IMR-90 (cell line): ENCODE measurements at regions not wholly inside any gene's neighbourhood (a gene's known extent, or its start where the extent isn't known, plus 50 kb on each side); places are given as distances from the start of the nearest gene placed in this dataset.

ENCODE experiments used
- ATAC-seq: fragments of 200-7000 bp; cut with Tn5 transposase; 2 replicates; pipeline ENCODE4 v1.9.1; 2020; ENCODE audit warnings: low read depth, mild to moderate bottlenecking, moderate library complexity
- BruUV-seq: library from RNA; stranded (reverse); fragments of 400-500 nt; replicated peaks from 2 replicates; lab custom pipeline; 2021; lab: Mats Ljungman, UMichigan
- CTCF ChIA-PET: fragments of 300-600 bp; formaldehyde crosslinking; extraction: SDS; loops from one replicate; lab custom pipeline; 2021; ENCODE audit warnings: antibody characterized with exemption; lab: Yijun Ruan, JAX
- POLR2A ChIA-PET: fragments of 300-600 bp; sonication (Branson Sonifier 250); formaldehyde crosslinking; loops from one replicate; lab custom pipeline; 2022; ENCODE audit warnings: antibody characterized with exemption; ENCODE audit not compliant: unreplicated experiment; lab: Charles Lee
- DNase-seq: peaks from one replicate; pipeline ENCODE4 v3.0.0; 2013
- H2AFZ ChIP-seq: replicated peaks from 2 replicates; pipeline ENCODE3; 2013; ENCODE audit warnings: low read length, mild to moderate bottlenecking; ENCODE audit not compliant: poor library complexity
- H2AK5ac ChIP-seq: 2 replicates; pipeline ENCODE4 v1.6.1; 2013; ENCODE audit warnings: low read depth, low read length, inconsistent platforms
- H2AK9ac ChIP-seq: replicated peaks from 2 replicates; pipeline ENCODE3; 2013; ENCODE audit warnings: mild to moderate bottlenecking, low read depth, low read length, moderate library complexity; ENCODE audit not compliant: poor library complexity
- H2BK120ac ChIP-seq: 2 replicates; pipeline ENCODE4 v1.6.1; 2013; ENCODE audit warnings: low read depth, low read length, inconsistent platforms
- H2BK15ac ChIP-seq: 3 replicates; pipeline ENCODE4 v1.6.1; 2013; ENCODE audit warnings: low read depth, low read length, inconsistent platforms
- H2BK20ac ChIP-seq: 2 replicates; pipeline ENCODE4 v1.6.1; 2013; ENCODE audit warnings: low read depth, mild to moderate bottlenecking, inconsistent platforms, low read length, moderate library complexity
- H2BK5ac ChIP-seq: 2 replicates; pipeline ENCODE4 v1.6.1; 2013; ENCODE audit warnings: mild to moderate bottlenecking, low read depth, low read length, inconsistent platforms; ENCODE audit not compliant: poor library complexity, severe bottlenecking
- H3K14ac ChIP-seq: replicated peaks from 2 replicates; pipeline ENCODE4 v1.6.1; 2013; ENCODE audit warnings: low read depth, low read length, inconsistent platforms
- H3K18ac ChIP-seq: 2 replicates; pipeline ENCODE4 v1.6.1; 2013; ENCODE audit warnings: low read depth, low read length, control low read depth
- H3K23ac ChIP-seq: 2 replicates; pipeline ENCODE4 v1.6.1; 2013; ENCODE audit warnings: low read depth, low read length, inconsistent platforms
- H3K27ac ChIP-seq: 2 replicates; pipeline ENCODE4 v1.5.1; 2013; ENCODE audit warnings: mild to moderate bottlenecking, control low read depth, low read length; ENCODE audit not compliant: insufficient read depth
- H3K27me3 ChIP-seq: 2 replicates; pipeline ENCODE4 v1.6.1; 2013; ENCODE audit warnings: low read length; ENCODE audit not compliant: control insufficient read depth, insufficient read depth
- H3K36me3 ChIP-seq: 2 replicates; pipeline ENCODE4 v1.6.1; 2013; ENCODE audit warnings: low read length, mixed read lengths; ENCODE audit not compliant: control insufficient read depth, insufficient read depth
- H3K4ac ChIP-seq: 2 replicates; pipeline ENCODE4 v1.6.1; 2013; ENCODE audit warnings: low read depth, low read length, inconsistent platforms
- H3K4me1 ChIP-seq: 2 replicates; pipeline ENCODE4 v1.6.1; 2013; ENCODE audit warnings: low read length, mixed read lengths; ENCODE audit not compliant: control insufficient read depth, insufficient read depth
- H3K4me2 ChIP-seq: 2 replicates; pipeline ENCODE4 v1.6.1; 2013; ENCODE audit warnings: low read depth, mild to moderate bottlenecking, control low read depth, low read length, moderate library complexity
- H3K4me3 ChIP-seq: 2 replicates; pipeline ENCODE4 v1.5.1; 2013; ENCODE audit warnings: low read depth, mild to moderate bottlenecking, control low read depth, low read length, moderate library complexity; ENCODE audit not compliant: insufficient read depth
- H3K56ac ChIP-seq: 2 replicates; pipeline ENCODE4 v1.6.1; 2013; ENCODE audit warnings: low read length, inconsistent platforms; ENCODE audit not compliant: insufficient read depth; ENCODE audit errors: extremely low read depth
- H3K79me1 ChIP-seq, 2 experiments: 2 replicates each; pipeline ENCODE4 v1.6.1; 2013; ENCODE audit warnings: low read length in 2 of 2, inconsistent platforms in 1 of 2, low read depth in 1 of 2
- H3K9ac ChIP-seq: 2 replicates; pipeline ENCODE4 v1.6.1; 2013; ENCODE audit warnings: low read depth, low read length, control low read depth
- H3K9me1 ChIP-seq: 2 replicates; pipeline ENCODE4 v1.6.1; 2013; ENCODE audit warnings: low read length, inconsistent platforms; ENCODE audit not compliant: insufficient read depth
- H3K9me3 ChIP-seq: 2 replicates; pipeline ENCODE4 v1.6.1; 2013; ENCODE audit warnings: low read length; ENCODE audit not compliant: control insufficient read depth, insufficient read depth
- H4K20me1 ChIP-seq: 2 replicates; pipeline ENCODE4 v1.6.1; 2013; ENCODE audit warnings: low read length, inconsistent platforms; ENCODE audit not compliant: insufficient read depth
- H4K5ac ChIP-seq: 2 replicates; pipeline ENCODE4 v1.6.1; 2013; ENCODE audit warnings: mild to moderate bottlenecking, low read depth, low read length, control low read depth
- H4K8ac ChIP-seq, 2 experiments: 2 replicates each; pipeline ENCODE4 v1.6.1; 2013; ENCODE audit warnings: low read depth in 2 of 2, low read length in 2 of 2, control low read depth in 1 of 2, inconsistent platforms in 1 of 2
- H4K91ac ChIP-seq: 2 replicates; pipeline ENCODE4 v1.6.1; 2013; ENCODE audit warnings: low read depth, low read length, inconsistent platforms; ENCODE audit not compliant: insufficient read depth
- BHLHE40 ChIP-seq: fragments of 150-350 bp; IDR thresholded peaks from 2 replicates; pipeline ENCODE4 v1.6.1; 2016; ENCODE audit warnings: mild to moderate bottlenecking, low read depth, low read length
- CEBPB ChIP-seq: IDR thresholded peaks from 2 replicates; pipeline ENCODE4 v1.6.1; 2012; ENCODE audit warnings: low read depth, low read length, improper control_type of control experiment
- CHD1 ChIP-seq: IDR thresholded peaks from 2 replicates; pipeline ENCODE4 v1.6.1; 2012; ENCODE audit warnings: low read depth, low read length, improper control_type of control experiment
- CTCF ChIP-seq: conservative IDR thresholded peaks from 2 replicates; pipeline ENCODE4 v1.5.1; 2012; ENCODE audit warnings: mild to moderate bottlenecking, low read depth, low read length, improper control_type of control experiment
- ELK1 ChIP-seq: fragments of 150-350 bp; IDR thresholded peaks from 2 replicates; pipeline ENCODE4 v1.6.1; 2016; ENCODE audit warnings: low read depth, mild to moderate bottlenecking, low read length, moderate library complexity, borderline replicate concordance
- FOS ChIP-seq: fragments of 150-350 bp; IDR thresholded peaks from 2 replicates; pipeline ENCODE4 v1.6.1; 2016; ENCODE audit warnings: low read depth, low read length
- MAFK ChIP-seq: IDR thresholded peaks from 2 replicates; pipeline ENCODE4 v1.6.1; 2012; ENCODE audit warnings: low read depth, low read length, improper control_type of control experiment
- MAZ ChIP-seq: IDR thresholded peaks from 2 replicates; pipeline ENCODE4 v1.6.1; 2012; ENCODE audit warnings: low read depth, mild to moderate bottlenecking, low read length, improper control_type of control experiment, moderate library complexity, borderline replicate concordance
- MXI1 ChIP-seq: IDR thresholded peaks from 2 replicates; pipeline ENCODE4 v1.6.1; 2012; ENCODE audit warnings: low read depth, mild to moderate bottlenecking, low read length, moderate library complexity, borderline replicate concordance
- NFE2L2 ChIP-seq: fragments of 150-350 bp; IDR thresholded peaks from 2 replicates; pipeline ENCODE4 v1.6.1; 2016; ENCODE audit warnings: low read depth, mild to moderate bottlenecking, low read length
- POLR2A ChIP-seq: IDR thresholded peaks from 2 replicates; pipeline ENCODE4 v1.6.1; 2012; ENCODE audit warnings: mild to moderate bottlenecking, low read depth, low read length
- RAD21 ChIP-seq: IDR thresholded peaks from 2 replicates; pipeline ENCODE4 v1.6.1; 2012; ENCODE audit warnings: low read length, improper control_type of control experiment
- RCOR1 ChIP-seq: IDR thresholded peaks from 2 replicates; pipeline ENCODE4 v1.6.1; 2012; ENCODE audit warnings: mild to moderate bottlenecking, low read length, improper control_type of control experiment; ENCODE audit not compliant: insufficient replicate concordance
- RFX5 ChIP-seq: IDR thresholded peaks from 2 replicates; pipeline ENCODE4 v1.8.0; 2012; ENCODE audit warnings: low read depth, mild to moderate bottlenecking, low read length, moderate library complexity
- SMC3 ChIP-seq: fragments of 150-350 bp; IDR thresholded peaks from 2 replicates; pipeline ENCODE4 v1.6.1; 2016; ENCODE audit warnings: low read depth, mild to moderate bottlenecking, antibody characterized with exemption, low read length, moderate library complexity
- USF2 ChIP-seq: fragments of 150-350 bp; IDR thresholded peaks from 2 replicates; pipeline ENCODE4 v1.6.1; 2017; ENCODE audit warnings: mild to moderate bottlenecking, antibody characterized with exemption, low read length, low read depth
- WGBS, 2 experiments: methylation state at CpG; one replicate each; pipeline versions ENCODE4 v1.1.5 to v1.1.7; 2013; ENCODE audit warnings: missing lambda C conversion rate in 2 of 2; ENCODE audit not compliant: insufficient read length in 1 of 2; ENCODE audit errors: extremely low coverage in 2 of 2; 5-methylcytosine and 5-hydroxymethylcytosine counted together
- dilution Hi-C: fragments of 300-500 bp; cut with HindIII; formaldehyde crosslinking; loops from one replicate; pipeline ENCODE4 v1.14.3; 2018; ENCODE audit warnings: low sequenced_read_pairs; ENCODE audit not compliant: unreplicated experiment
- in situ Hi-C: fragments of 300-500 bp; cut with MboI; formaldehyde crosslinking; loops from 3 replicates; pipeline ENCODE4 v1.14.3; 2019; ENCODE audit warnings: low sequenced_read_pairs, inconsistent platforms, mixed read lengths
- intact Hi-C: fragments of 100-400 bp; cut with micrococcal nuclease; formaldehyde crosslinking; loops from 2 replicates; pipeline ENCODE4 v1.10.0; 2022

- in situ Hi-C loops = no loop called here
Observed at GRCh38 chr6:115441651-115442050, 619.0 kb downstream of the FRK start.

More at GRCh38 chr6:115441651-115442050, 619.0 kb downstream of the FRK start:
- ChIA-PET CTCF (no interaction called here), POLR2A (no interaction called here)
- H3K27me3 ChIP-seq = no peaks in the 10 kb centered on the region
- no peak overlapping the region for H3K18ac ChIP-seq
- ATAC-seq (no peak; the same call in 1 of the 2 replicates), DNase-seq (no peak)
- H4K8ac ChIP-seq = no peak overlapping the region
- H3K23ac ChIP-seq = no peak overlapping the region
- no peaks in the 10 kb centered on the region for H4K20me1 ChIP-seq
- intact Hi-C loops (no loop called here), dilution Hi-C loops (no loop called here)
- no peak overlapping the region for H3K4me3 ChIP-seq
- no peak overlapping the region for H3K9ac ChIP-seq
- no peak overlapping the region for H3K4ac ChIP-seq
- no peaks in the 10 kb centered on the region for H3K79me1 ChIP-seq
- H3K56ac ChIP-seq = no peak overlapping the region
- no peak overlapping the region for H4K5ac ChIP-seq
- no peak overlapping the region for H3K27ac ChIP-seq
- no peaks in the 10 kb centered on the region for H3K9me1 ChIP-seq
- H3K36me3 ChIP-seq = no peaks in the 10 kb centered on the region
- no peak overlapping the region for H4K91ac ChIP-seq
- no peak overlapping the region for H2AK5ac ChIP-seq
- H2BK15ac ChIP-seq = no peak overlapping the region
- H3K14ac ChIP-seq = no peak overlapping the region
- WGBS, 2 experiments = no CpG with 5 or more reads among the region's 1 CpG
- H2BK20ac ChIP-seq = no peak overlapping the region
- H2AK9ac ChIP-seq = no peak overlapping the region
- no TSS peak for BruUV-seq
- TF ChIP-seq MAFK (no peak), ELK1 (no peak), MAZ (no peak), CTCF (no peak), CEBPB (no peak), RFX5 (no peak), FOS (no peak), POLR2A (no peak), RAD21 (no peak), RCOR1 (no peak), NFE2L2 (no peak), MXI1 (no peak), BHLHE40 (no peak), USF2 (no peak), CHD1 (no peak), SMC3 (no peak)
- H2BK120ac ChIP-seq = no peak overlapping the region
- no peak overlapping the region for H2BK5ac ChIP-seq
- no peak overlapping the region for H2AFZ ChIP-seq
- no peak overlapping the region for H3K4me2 ChIP-seq
- H3K4me1 ChIP-seq = no peaks in the 10 kb centered on the region
- H3K9me3 ChIP-seq = no peaks in the 10 kb centered on the region
